ENCODE measurements at regions not wholly inside any gene's neighbourhood (a gene's known extent, or its start where the extent isn't known, plus 50 kb on each side); places are given as distances from the start of the nearest gene placed in this dataset.

DNA sequence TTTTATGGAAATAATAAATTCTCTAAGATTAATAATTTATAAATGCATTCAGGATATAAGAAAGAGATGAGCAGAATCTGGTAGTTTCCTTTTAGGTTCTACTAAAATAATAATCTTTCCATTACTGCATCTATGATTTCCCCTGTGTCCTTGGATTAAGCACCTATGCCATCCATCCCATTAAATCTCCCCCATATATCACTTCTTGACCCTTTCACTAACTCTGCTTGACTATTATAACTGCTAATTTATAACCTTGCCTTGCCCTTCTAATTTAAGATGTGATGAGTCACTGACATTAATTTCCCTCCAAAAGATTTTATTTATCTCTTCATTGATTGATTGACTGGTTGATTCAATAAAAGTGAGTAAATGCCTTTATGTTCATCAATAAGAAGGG is 348.3 kb upstream of the LRATD1 start:
- FAIRE-seq (no peak), DNase-seq (ENCODE audit: insufficient read length, low spot score) (no peak)
- TF ChIP-seq POU2F2 (IDR thresholded peaks at IDR 0.05; ENCODE audit: low read depth, low read length) (no peak), TAF1 (IDR thresholded peaks at IDR 0.05; ENCODE audit: low read depth, low read length) (no peak), POLR2A (IDR thresholded peaks at IDR 0.05; ENCODE audit: low read depth, low read length) (no peak), POLR2AphosphoS5 (IDR thresholded peaks at IDR 0.05; ENCODE audit: low read depth, low read length) (no peak)

DNA sequence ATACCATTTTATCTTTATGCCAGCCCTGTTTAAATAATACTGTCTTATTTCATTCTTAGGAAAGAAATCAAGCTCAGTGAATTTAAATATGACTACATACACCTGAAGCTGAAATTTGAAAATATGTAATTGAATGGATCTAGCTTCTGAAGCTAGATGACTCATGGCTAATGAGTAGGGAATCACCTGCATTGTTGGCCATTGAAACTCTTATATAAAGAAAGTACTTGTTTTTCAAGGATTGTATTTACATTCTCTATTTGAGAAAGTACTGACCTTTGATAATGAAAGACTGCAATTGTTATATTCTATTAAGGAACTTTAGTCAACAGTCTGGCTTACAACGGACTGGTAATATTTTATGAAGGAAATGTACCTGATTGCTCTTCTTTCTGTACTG is 346.7 kb upstream of the LRATD1 start:
- no peak for FAIRE-seq
- TF ChIP-seq TAF1 (IDR thresholded peaks at IDR 0.05; ENCODE audit: low read depth, low read length): no peak
- no peak for TF ChIP-seq POU2F2 (IDR thresholded peaks at IDR 0.05; ENCODE audit: low read depth, low read length)
- no peak for TF ChIP-seq PAX5 (IDR thresholded peaks at IDR 0.05; ENCODE audit: insufficient read depth, low read length, severe bottlenecking)
- no peak for TF ChIP-seq POLR2A (IDR thresholded peaks at IDR 0.05; ENCODE audit: low read depth, low read length)
- no peak for DNase-seq (ENCODE audit: insufficient read length, low spot score)

- DNase-seq (ENCODE audit: insufficient read length, low spot score): no peak
- FAIRE-seq: no peak
- TF ChIP-seq SPI1 (IDR thresholded peaks at IDR 0.05; ENCODE audit: low read depth, low read length) (no peak), TAF1 (IDR thresholded peaks at IDR 0.05; ENCODE audit: low read depth, low read length) (no peak), POU2F2 (IDR thresholded peaks at IDR 0.05; ENCODE audit: low read depth, low read length) (no peak), POLR2AphosphoS5 (IDR thresholded peaks at IDR 0.05; ENCODE audit: low read depth, low read length) (no peak), POLR2A (IDR thresholded peaks at IDR 0.05; ENCODE audit: low read depth, low read length) (no peak), PAX5 (IDR thresholded peaks at IDR 0.05; ENCODE audit: insufficient read depth, low read length, severe bottlenecking) (no peak)
Measured at GRCh38 chr2:14288016-14288415, 344.5 kb upstream of the LRATD1 start.

GRCh38 chr2:14292964-14293363 is 339.6 kb upstream of the LRATD1 start:
- FAIRE-seq: no peak
- TF ChIP-seq POLR2A (IDR thresholded peaks at IDR 0.05; ENCODE audit: low read depth, low read length) (no peak), TAF1 (IDR thresholded peaks at IDR 0.05; ENCODE audit: low read depth, low read length) (no peak), POLR2AphosphoS5 (IDR thresholded peaks at IDR 0.05; ENCODE audit: low read depth, low read length) (no peak), SPI1 (IDR thresholded peaks at IDR 0.05; ENCODE audit: low read depth, low read length) (no peak), PAX5 (IDR thresholded peaks at IDR 0.05; ENCODE audit: insufficient read depth, low read length, severe bottlenecking) (no peak), POU2F2 (IDR thresholded peaks at IDR 0.05; ENCODE audit: low read depth, low read length) (no peak)
- DNase-seq (ENCODE audit: insufficient read length, low spot score): no peak

DNA sequence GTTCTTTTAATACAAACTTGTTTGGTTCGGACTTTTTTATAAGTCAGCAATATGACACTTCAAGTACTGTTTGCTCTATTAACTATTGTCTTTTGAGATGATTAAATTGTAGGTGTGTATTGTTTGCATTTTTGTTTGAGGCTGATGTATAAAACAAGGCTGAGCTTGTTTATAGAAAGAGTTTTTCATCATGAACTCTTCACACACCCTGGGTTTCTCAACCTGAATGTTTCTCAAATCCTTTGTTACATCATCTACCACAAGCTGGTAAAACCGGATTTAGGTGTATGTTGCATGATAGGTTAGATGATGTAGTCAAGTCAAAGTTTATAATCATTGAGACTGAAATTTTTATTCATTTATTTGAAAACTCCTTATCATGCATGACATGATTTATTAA is 335.2 kb upstream of the LRATD1 start:
- DNase-seq (ENCODE audit: insufficient read length, low spot score): no peak

DNA sequence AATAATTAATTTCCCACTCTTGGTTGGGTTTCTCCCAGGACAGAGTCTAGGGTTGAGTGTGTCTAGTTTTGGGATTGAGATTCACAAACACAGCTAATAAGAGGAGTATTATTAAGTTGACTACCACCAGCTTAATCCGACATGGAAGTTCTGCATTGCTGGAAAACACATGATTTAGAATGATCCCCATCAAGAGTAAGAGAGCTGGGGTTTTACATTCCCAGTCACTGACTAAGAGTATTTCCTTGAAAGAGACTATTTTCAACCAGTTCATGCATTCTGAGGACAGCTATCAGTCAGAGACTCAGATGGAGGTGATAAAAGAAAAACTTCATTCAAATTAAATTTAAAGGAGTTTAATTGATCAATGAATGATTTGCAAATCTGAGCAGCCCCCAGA is 334.6 kb upstream of the LRATD1 start:
- no peak for DNase-seq (ENCODE audit: insufficient read length, low spot score)
- TF ChIP-seq TAF1 (IDR thresholded peaks at IDR 0.05; ENCODE audit: low read depth, low read length) (no peak), POLR2AphosphoS5 (IDR thresholded peaks at IDR 0.05; ENCODE audit: low read depth, low read length) (no peak), SPI1 (IDR thresholded peaks at IDR 0.05; ENCODE audit: low read depth, low read length) (no peak), POU2F2 (IDR thresholded peaks at IDR 0.05; ENCODE audit: low read depth, low read length) (no peak), POLR2A (IDR thresholded peaks at IDR 0.05; ENCODE audit: low read depth, low read length) (no peak), PAX5 (IDR thresholded peaks at IDR 0.05; ENCODE audit: insufficient read depth, low read length, severe bottlenecking) (no peak)
- FAIRE-seq: no peak

More for the DNA sequence above, 335.2 kb upstream of the LRATD1 start:
- no peak for FAIRE-seq
- TF ChIP-seq PAX5 (IDR thresholded peaks at IDR 0.05; ENCODE audit: insufficient read depth, low read length, severe bottlenecking) (no peak), TAF1 (IDR thresholded peaks at IDR 0.05; ENCODE audit: low read depth, low read length) (no peak), POLR2AphosphoS5 (IDR thresholded peaks at IDR 0.05; ENCODE audit: low read depth, low read length) (no peak), POLR2A (IDR thresholded peaks at IDR 0.05; ENCODE audit: low read depth, low read length) (no peak), SPI1 (IDR thresholded peaks at IDR 0.05; ENCODE audit: low read depth, low read length) (no peak), POU2F2 (IDR thresholded peaks at IDR 0.05; ENCODE audit: low read depth, low read length) (no peak)

DNA sequence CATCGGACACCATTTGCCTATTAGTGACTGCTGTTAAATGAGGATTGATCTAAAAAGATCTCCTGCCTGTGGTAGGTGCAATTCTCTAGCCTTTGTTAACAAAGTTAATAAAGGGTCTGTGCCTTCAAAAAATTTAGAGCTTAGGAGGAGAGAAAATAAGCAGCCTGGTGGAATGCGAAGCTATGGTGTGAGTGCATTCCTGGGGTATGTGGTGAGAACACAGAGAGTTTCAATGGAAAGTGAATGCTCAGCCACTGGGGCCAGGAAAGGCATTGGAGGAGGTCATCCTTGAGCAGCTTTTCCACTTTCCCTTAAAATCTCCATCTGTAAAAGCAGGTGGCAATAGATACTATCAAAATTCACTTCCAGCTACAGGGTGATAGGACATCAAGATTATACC is 331.2 kb upstream of the LRATD1 start:
- FAIRE-seq: no peak
- DNase-seq (ENCODE audit: insufficient read length, low spot score): no peak
- TF ChIP-seq TAF1 (IDR thresholded peaks at IDR 0.05; ENCODE audit: low read depth, low read length): no peak
- TF ChIP-seq POU2F2 (IDR thresholded peaks at IDR 0.05; ENCODE audit: low read depth, low read length): no peak
- TF ChIP-seq POLR2AphosphoS5 (IDR thresholded peaks at IDR 0.05; ENCODE audit: low read depth, low read length): no peak
- TF ChIP-seq PAX5 (IDR thresholded peaks at IDR 0.05; ENCODE audit: insufficient read depth, low read length, severe bottlenecking): no peak
- no peak for TF ChIP-seq POLR2A (IDR thresholded peaks at IDR 0.05; ENCODE audit: low read depth, low read length)
- TF ChIP-seq SPI1 (IDR thresholded peaks at IDR 0.05; ENCODE audit: low read depth, low read length): no peak

- TF ChIP-seq SPI1 (IDR thresholded peaks at IDR 0.05; ENCODE audit: low read depth, low read length) (peak; percentile 92), POLR2A (IDR thresholded peaks at IDR 0.05; ENCODE audit: low read depth, low read length) (no peak)
- no peak for DNase-seq (ENCODE audit: insufficient read length, low spot score)
- FAIRE-seq: peak; percentile 51
Measured at GRCh38 chr2:14303366-14304115, 329.0 kb upstream of the LRATD1 start.

DNA sequence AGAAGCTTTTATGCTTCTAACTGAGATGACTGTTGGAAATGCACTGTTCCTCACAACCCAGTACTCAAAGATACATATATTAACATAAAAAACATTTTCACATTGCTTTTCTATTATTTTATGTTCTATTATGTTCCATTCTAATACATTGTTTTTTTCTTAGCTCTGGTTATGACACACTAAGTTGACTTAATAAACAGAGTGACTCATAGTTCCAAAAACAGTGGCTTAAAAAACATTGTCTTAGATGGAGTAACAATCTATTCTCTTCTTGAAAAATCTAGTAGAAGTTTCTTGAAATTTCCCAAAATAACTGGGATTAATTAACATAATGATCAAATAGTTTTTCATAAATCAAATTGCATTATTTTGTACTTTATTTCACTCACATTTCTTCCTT is 328.2 kb upstream of the LRATD1 start:
- DNase-seq (ENCODE audit: insufficient read length, low spot score): no peak
- FAIRE-seq: no peak
- TF ChIP-seq POLR2A (IDR thresholded peaks at IDR 0.05; ENCODE audit: low read depth, low read length): no peak
- TF ChIP-seq PAX5 (IDR thresholded peaks at IDR 0.05; ENCODE audit: insufficient read depth, low read length, severe bottlenecking): no peak
- TF ChIP-seq POLR2AphosphoS5 (IDR thresholded peaks at IDR 0.05; ENCODE audit: low read depth, low read length): no peak
- TF ChIP-seq POU2F2 (IDR thresholded peaks at IDR 0.05; ENCODE audit: low read depth, low read length): no peak
- TF ChIP-seq TAF1 (IDR thresholded peaks at IDR 0.05; ENCODE audit: low read depth, low read length): no peak
- no peak for TF ChIP-seq SPI1 (IDR thresholded peaks at IDR 0.05; ENCODE audit: low read depth, low read length)

GRCh38 chr2:14306268-14306861 is 326.2 kb upstream of the LRATD1 start:
- TF ChIP-seq PAX5 (IDR thresholded peaks at IDR 0.05; ENCODE audit: insufficient read depth, low read length, severe bottlenecking) (no peak), POU2F2 (IDR thresholded peaks at IDR 0.05; ENCODE audit: low read depth, low read length) (no peak), POLR2AphosphoS5 (IDR thresholded peaks at IDR 0.05; ENCODE audit: low read depth, low read length) (no peak), SPI1 (IDR thresholded peaks at IDR 0.05; ENCODE audit: low read depth, low read length) (no peak), TAF1 (IDR thresholded peaks at IDR 0.05; ENCODE audit: low read depth, low read length) (no peak), POLR2A (IDR thresholded peaks at IDR 0.05; ENCODE audit: low read depth, low read length) (no peak)
- DNase-seq (ENCODE audit: insufficient read length, low spot score) (no peak), FAIRE-seq (no peak)
